T-cell (primary cell): ENCODE measurements at regions not wholly inside any gene's neighbourhood (a gene's known extent, or its start where the extent isn't known, plus 50 kb on each side); places are given as distances from the start of the nearest gene placed in this dataset.

Source experiments
- ATAC-seq, 4 experiments: fragments of 200-7000 bp in 3 of 4; fragments of 150-1000 bp in 1 of 4; cut with Tn5 transposase; replicated peaks in 1 of 4; 1 replicate in 3 of 4; 2 replicates in 1 of 4; pipeline ENCODE4 v1.10.0; 2021; ENCODE audit warnings: moderate library complexity in 3 of 4, mild to moderate bottlenecking in 2 of 4, moderate number of reproducible peaks in 1 of 4
- CTCF ChIA-PET, 2 donors: fragments of 300-600 bp; sonication (Branson Sonifier 250); formaldehyde crosslinking; loops; one replicate each; lab custom pipeline; 2022; ENCODE audit warnings: antibody characterized with exemption in 2 of 2; lab: Charles Lee
- POLR2A ChIA-PET, 2 donors: fragments of 300-600 bp; sonication (Branson Sonifier 250); formaldehyde crosslinking; loops; one replicate each; lab custom pipeline; 2022; ENCODE audit warnings: antibody characterized with exemption in 2 of 2; lab: Charles Lee
- DNase-seq, 35 experiments: peaks; one replicate each; pipeline versions ENCODE4 v3.0.0 to v3.0.0-alpha.2; 2013 to 2023
- H3K27ac ChIP-seq: one replicate; pipeline ENCODE4 v1.5.1; 2013; ENCODE audit warnings: low read length
- H3K27me3 ChIP-seq, 2 experiments: replicated peaks in 1 of 2; 1 replicate in 1 of 2; 2 replicates in 1 of 2; pipeline versions ENCODE4 v1.6.1 to v1.7.0; 2013; ENCODE audit warnings: low read length in 1 of 2, mixed read lengths in 1 of 2; ENCODE audit not compliant: control insufficient read depth in 2 of 2, insufficient read depth in 2 of 2; ENCODE audit errors: extremely low read depth in 1 of 2
- H3K36me3 ChIP-seq, 2 donors: 1 replicate in 1 of 2; 2 replicates in 1 of 2; pipeline versions ENCODE4 v1.6.1 to v1.7.0; 2013; ENCODE audit warnings: low read length in 1 of 2; ENCODE audit not compliant: control insufficient read depth in 2 of 2, insufficient read depth in 1 of 2; ENCODE audit errors: extremely low read depth in 1 of 2
- H3K4me1 ChIP-seq, 2 experiments: 1 replicate in 1 of 2; 2 replicates in 1 of 2; pipeline versions ENCODE4 v1.6.1 to v1.7.0; 2013; ENCODE audit warnings: low read length in 2 of 2, mixed read lengths in 1 of 2; ENCODE audit not compliant: insufficient read depth in 2 of 2, control insufficient read depth in 1 of 2; ENCODE audit errors: extremely low read depth in 1 of 2
- H3K4me3 ChIP-seq, 2 donors: 1 replicate in 1 of 2; 2 replicates in 1 of 2; pipeline versions ENCODE4 v1.5.1 to v1.7.0; 2013; ENCODE audit warnings: mild to moderate bottlenecking in 2 of 2, low read length in 1 of 2, moderate library complexity in 1 of 2; ENCODE audit not compliant: control insufficient read depth in 1 of 2; ENCODE audit errors: extremely low read depth in 1 of 2
- H3K9me3 ChIP-seq: 2 replicates; pipeline ENCODE4 v1.7.0; 2013
- H3K27ac Mint-ChIP-seq, 2 donors: one replicate each; pipeline ENCODE4 v1.8.0; 2020 to 2021; ENCODE audit warnings: mild to moderate bottlenecking in 2 of 2, mixed read lengths in 2 of 2
- H3K27me3 Mint-ChIP-seq, 2 donors: one replicate each; pipeline ENCODE4 v1.8.0; 2021 to 2022; ENCODE audit warnings: mixed read lengths in 2 of 2
- H3K36me3 Mint-ChIP-seq: one replicate; pipeline ENCODE4 v1.8.0; 2021; ENCODE audit warnings: mixed read lengths
- H3K4me1 Mint-ChIP-seq, 3 donors: one replicate each; pipeline ENCODE4 v1.8.0; 2020 to 2022; ENCODE audit warnings: mixed read lengths in 3 of 3, mild to moderate bottlenecking in 1 of 3
- H3K4me3 Mint-ChIP-seq, 3 donors: one replicate each; pipeline ENCODE4 v1.8.0; 2020 to 2022; ENCODE audit warnings: mild to moderate bottlenecking in 3 of 3, mixed read lengths in 3 of 3, moderate library complexity in 3 of 3
- H3K9me3 Mint-ChIP-seq, 3 donors: one replicate each; pipeline ENCODE4 v1.8.0; 2020 to 2022; ENCODE audit warnings: mixed read lengths in 3 of 3
- WGBS: methylation state at CpG from one replicate; pipeline ENCODE4 v1.1.5; 2013; ENCODE audit warnings: missing lambda C conversion rate; ENCODE audit not compliant: insufficient coverage; 5-methylcytosine and 5-hydroxymethylcytosine counted together

GRCh38 chr3:160169139-160169976, 55.9 kb upstream of the C3orf80 start:
- Mint-ChIP-seq H3K36me3 (no peaks in the 10 kb centered on the region), H3K27ac (no peak overlapping the region)
- no peak for DNase-seq

GRCh38 chr3:160170409-160171370, 54.5 kb upstream of the C3orf80 start:
- Mint-ChIP-seq H3K9me3 (no peaks in the 10 kb centered on the region), H3K36me3 (no peaks in the 10 kb centered on the region), H3K4me3 (no peak overlapping the region), H3K4me1 (peaks cover 10 to 14% (median 14%) of the 10 kb centered on the region in 3 donors), H3K27ac (no peak overlapping the region), H3K27me3 (no peaks in the 10 kb centered on the region)
- no peak overlapping the region for H3K4me3 ChIP-seq
- no peak overlapping the region for H3K27ac ChIP-seq
- H3K36me3 ChIP-seq: no peaks in the 10 kb centered on the region
- DNase-seq (no peak), ATAC-seq (no peak)
- WGBS: 82% methylated on average over 2 of the region's 3 CpGs
- ChIA-PET POLR2A (no interaction called here), CTCF (no interaction called here)
- no peaks in the 10 kb centered on the region for H3K27me3 ChIP-seq
- no peaks in the 10 kb centered on the region for H3K9me3 ChIP-seq
- H3K4me1 ChIP-seq: peaks cover 0 to 4% of the 10 kb centered on the region in 2 experiments

More at GRCh38 chr3:160169139-160169976, 55.9 kb upstream of the C3orf80 start:
- no peak for ATAC-seq
- H3K36me3 ChIP-seq: no peaks in the 10 kb centered on the region
- H3K4me3 ChIP-seq: no peak overlapping the region
- no peak overlapping the region for H3K27ac ChIP-seq
- H3K9me3 Mint-ChIP-seq: no peaks in the 10 kb centered on the region
- CTCF ChIA-PET: no interaction called here
- no peaks in the 10 kb centered on the region for H3K9me3 ChIP-seq
- no peak overlapping the region for H3K4me3 Mint-ChIP-seq
- 70% methylated on average over 5 of the region's 7 CpGs for WGBS
- peaks cover 0 to 1% of the 10 kb centered on the region in 2 donors for H3K27me3 Mint-ChIP-seq
- peaks cover 10 to 14% (median 14%) of the 10 kb centered on the region in 3 donors for H3K4me1 Mint-ChIP-seq
- H3K27me3 ChIP-seq: no peaks in the 10 kb centered on the region
- POLR2A ChIA-PET: no interaction called here
- peaks cover 0 to 4% of the 10 kb centered on the region in 2 experiments for H3K4me1 ChIP-seq

GRCh38 chr3:160171813-160172212, 53.4 kb upstream of the C3orf80 start:
- no peaks in the 10 kb centered on the region for H3K9me3 ChIP-seq
- no peaks in the 10 kb centered on the region for H3K27me3 ChIP-seq
- CTCF ChIA-PET: no interaction called here
- H3K4me3 Mint-ChIP-seq: no peak overlapping the region
- no peak overlapping the region for H3K27ac Mint-ChIP-seq
- no peak for DNase-seq
- no peak overlapping the region for H3K27ac ChIP-seq
- no peaks in the 10 kb centered on the region for H3K36me3 Mint-ChIP-seq
- H3K4me1 ChIP-seq: peaks cover 0 to 4% of the 10 kb centered on the region in 2 experiments
- no peak for ATAC-seq
- no peaks in the 10 kb centered on the region for H3K36me3 ChIP-seq
- H3K9me3 Mint-ChIP-seq: no peaks in the 10 kb centered on the region
- H3K27me3 Mint-ChIP-seq: no peaks in the 10 kb centered on the region
- WGBS: 35% methylated on average over 2 of the region's 3 CpGs
- H3K4me1 Mint-ChIP-seq: peaks cover 10 to 14% (median 14%) of the 10 kb centered on the region in 3 donors
- POLR2A ChIA-PET: no interaction called here
- no peak overlapping the region for H3K4me3 ChIP-seq

DNA sequence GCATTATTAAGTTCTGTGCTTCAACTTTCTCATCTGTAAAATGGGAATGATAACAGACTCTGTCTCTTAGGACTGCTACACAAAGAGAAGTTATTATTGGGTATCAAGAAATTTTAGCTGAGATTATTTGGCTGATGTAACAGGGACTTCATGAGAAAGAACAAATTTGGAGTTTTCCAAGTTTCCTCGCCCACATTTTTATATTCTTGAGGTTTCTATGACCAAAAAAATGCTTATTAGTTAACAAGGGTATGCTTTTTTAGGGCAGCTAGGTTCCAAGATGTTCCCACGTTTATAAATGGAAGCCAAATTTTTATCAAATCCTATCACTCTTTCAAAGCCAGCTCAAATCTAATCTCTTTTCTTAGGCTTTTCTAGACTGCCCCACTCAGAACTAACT, 50.6 kb upstream of the C3orf80 start:
- Mint-ChIP-seq H3K27me3 (peaks cover 0 to 4% of the 10 kb centered on the region in 2 donors), H3K36me3 (no peaks in the 10 kb centered on the region), H3K4me1 (peaks cover 10 to 14% (median 14%) of the 10 kb centered on the region in 3 donors), H3K9me3 (no peaks in the 10 kb centered on the region), H3K4me3 (no peak overlapping the region), H3K27ac (no peak overlapping the region)
- DNase-seq: no peak
- no peak overlapping the region for H3K27ac ChIP-seq
- H3K27me3 ChIP-seq: no peaks in the 10 kb centered on the region
- no peaks in the 10 kb centered on the region for H3K9me3 ChIP-seq
- WGBS: 67% methylated on average over 1 of the region's 2 CpGs
- H3K4me3 ChIP-seq: no peak overlapping the region
- CTCF ChIA-PET: no interaction called here
- no peaks in the 10 kb centered on the region for H3K36me3 ChIP-seq
- POLR2A ChIA-PET: no interaction called here
- no peak for ATAC-seq
- peaks cover 0 to 4% of the 10 kb centered on the region in 2 experiments for H3K4me1 ChIP-seq
